ENCODE measurements at regions not wholly inside any gene's neighbourhood (a gene's known extent, or its start where the extent isn't known, plus 50 kb on each side); places are given as distances from the start of the nearest gene placed in this dataset.

DNA sequence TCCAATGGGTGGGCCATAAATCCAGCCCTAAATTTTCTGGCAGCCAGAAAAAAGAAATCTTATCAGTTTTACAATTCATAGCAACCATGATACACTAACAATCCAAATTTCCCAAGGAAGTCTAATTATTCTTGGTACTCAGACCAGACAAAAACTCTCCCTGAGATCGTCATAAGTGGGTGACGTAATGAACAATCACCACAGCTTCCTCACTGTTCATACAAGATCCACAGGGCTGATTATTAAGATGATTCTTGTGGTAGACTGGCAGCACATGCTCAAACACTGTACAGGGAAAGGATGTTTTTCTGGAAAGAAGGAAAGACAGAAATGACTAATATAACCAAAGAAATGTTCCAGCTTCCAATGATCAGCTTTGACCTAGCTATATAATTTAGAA, 178.3 kb upstream of the CRIM1 start:
- no peaks in the 10 kb centered on the region for H3K9me3 ChIP-seq (ENCODE audit: control insufficient read depth in 2 of 2, low read length in 2 of 2)
- DNase-seq (no peak), ATAC-seq (ENCODE audit: low read depth in 2 of 2) (no peak)
- H3K4me3 ChIP-seq (ENCODE audit: low read depth, low read length): no peak overlapping the region
- no peaks in the 10 kb centered on the region for H3K27me3 ChIP-seq (ENCODE audit: control insufficient read depth, insufficient read depth, low read length)
- Mint-ChIP-seq H3K27me3 (no peaks in the 10 kb centered on the region), H3K9me3 (peaks cover 0 to 4% (median 0%) of the 10 kb centered on the region in 7 donors), H3K36me3 (no peaks in the 10 kb centered on the region), H3K4me3 (no peak overlapping the region), H3K4me1 (no peaks in the 10 kb centered on the region), H3K27ac (no peak overlapping the region)
- no peaks in the 10 kb centered on the region for H3K4me1 ChIP-seq (ENCODE audit: control insufficient read depth, insufficient read depth, low read length, poor library complexity, severe bottlenecking)
- no peak overlapping the region for H3K27ac ChIP-seq (ENCODE audit: insufficient read depth, low read length, poor library complexity, severe bottlenecking)
- H3K36me3 ChIP-seq (ENCODE audit: control insufficient read depth, insufficient read depth, low read length): no peaks in the 10 kb centered on the region

- H3K36me3 Mint-ChIP-seq: no peaks in the 10 kb centered on the region
- ATAC-seq (ENCODE audit: low read depth in 2 of 2) (no peak), DNase-seq (no peak)
- Histone ChIP-seq H3K27ac (ENCODE audit: insufficient read depth, low read length, poor library complexity, severe bottlenecking) (no peak overlapping the region), H3K27me3 (ENCODE audit: control insufficient read depth, insufficient read depth, low read length) (no peaks in the 10 kb centered on the region), H3K4me1 (ENCODE audit: control insufficient read depth, insufficient read depth, low read length, poor library complexity, severe bottlenecking) (no peaks in the 10 kb centered on the region), H3K4me3 (ENCODE audit: low read depth, low read length) (no peak overlapping the region), H3K9me3 (ENCODE audit: control insufficient read depth in 2 of 2, low read length in 2 of 2) (no peaks in the 10 kb centered on the region), H3K36me3 (ENCODE audit: control insufficient read depth, insufficient read depth, low read length) (no peaks in the 10 kb centered on the region)
- H3K4me1 Mint-ChIP-seq: no peaks in the 10 kb centered on the region
- no peak overlapping the region for H3K4me3 Mint-ChIP-seq
- peaks cover 0 to 4% (median 0%) of the 10 kb centered on the region in 7 donors for H3K9me3 Mint-ChIP-seq
- no peak overlapping the region for H3K27ac Mint-ChIP-seq
- peaks cover 4% of the 10 kb centered on the region for H3K27me3 Mint-ChIP-seq
Measured at GRCh38 chr2:36174920-36175319, 180.7 kb upstream of the CRIM1 start.

DNA sequence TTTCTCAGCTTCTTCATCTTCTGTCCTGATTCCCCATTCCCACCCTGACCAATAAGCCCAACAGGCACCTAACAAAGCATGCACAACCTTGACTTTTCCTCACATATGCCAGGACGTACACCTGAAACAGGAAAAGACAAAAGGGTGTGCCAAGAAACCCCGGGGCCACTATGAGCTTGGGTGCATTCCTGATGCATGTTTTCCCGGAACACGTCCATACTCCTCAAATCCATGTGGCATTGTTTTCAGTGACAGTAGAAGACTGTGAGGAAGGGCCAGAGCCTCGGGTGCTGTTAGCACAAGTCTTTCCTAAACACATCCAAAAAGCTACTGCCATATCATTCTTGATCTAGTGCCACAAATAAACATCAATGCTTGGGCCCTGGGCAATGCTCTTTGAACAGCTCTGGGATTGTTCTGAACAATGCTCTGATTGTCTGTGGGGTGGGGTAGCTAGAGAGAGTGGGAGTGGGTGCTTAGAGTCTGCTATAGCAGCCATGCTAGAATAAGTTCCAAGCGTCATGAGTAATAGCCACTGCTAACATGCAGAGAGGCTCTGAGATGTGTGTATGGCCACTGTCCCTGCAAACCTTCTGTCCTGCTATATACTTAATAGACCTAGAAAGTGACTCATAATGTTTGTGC, 181.7 kb upstream of the CRIM1 start:
- Histone ChIP-seq H3K9me3 (ENCODE audit: control insufficient read depth in 2 of 2, low read length in 2 of 2) (no peaks in the 10 kb centered on the region), H3K27ac (ENCODE audit: insufficient read depth, low read length, poor library complexity, severe bottlenecking) (no peak overlapping the region), H3K27me3 (ENCODE audit: control insufficient read depth, insufficient read depth, low read length) (no peaks in the 10 kb centered on the region), H3K36me3 (ENCODE audit: control insufficient read depth, insufficient read depth, low read length) (no peaks in the 10 kb centered on the region), H3K4me3 (ENCODE audit: low read depth, low read length) (no peak overlapping the region), H3K4me1 (ENCODE audit: control insufficient read depth, insufficient read depth, low read length, poor library complexity, severe bottlenecking) (no peaks in the 10 kb centered on the region)
- no peaks in the 10 kb centered on the region for H3K36me3 Mint-ChIP-seq
- H3K4me1 Mint-ChIP-seq: no peaks in the 10 kb centered on the region
- ATAC-seq (ENCODE audit: low read depth in 2 of 2) (no peak), DNase-seq (no peak)
- peak overlapping the region in 1 of 3 donors; percentile 6 for H3K27ac Mint-ChIP-seq
- H3K4me3 Mint-ChIP-seq: no peak overlapping the region
- no peaks in the 10 kb centered on the region for H3K9me3 Mint-ChIP-seq
- peaks cover 5% of the 10 kb centered on the region for H3K27me3 Mint-ChIP-seq

DNA sequence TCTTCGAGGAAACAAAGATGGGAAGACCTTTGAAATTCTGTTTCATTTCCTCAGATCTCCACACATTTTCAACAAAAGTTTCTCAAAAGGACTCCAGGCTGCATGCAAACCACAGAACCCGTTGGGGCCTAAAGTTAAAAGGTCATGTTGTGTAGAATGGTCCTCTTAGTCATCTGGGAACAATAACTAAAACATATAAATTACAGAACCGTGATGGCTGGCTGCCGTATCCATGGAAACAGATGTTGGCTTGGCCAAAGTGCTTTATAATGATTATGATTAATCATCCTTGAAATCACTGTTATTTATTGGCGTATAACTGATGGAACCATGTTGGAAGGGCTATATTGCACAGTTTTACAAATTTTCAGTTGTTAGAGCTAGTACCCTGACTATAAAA, 182.8 kb upstream of the CRIM1 start:
- no peaks in the 10 kb centered on the region for H3K36me3 ChIP-seq (ENCODE audit: control insufficient read depth, insufficient read depth, low read length)
- no peaks in the 10 kb centered on the region for H3K36me3 Mint-ChIP-seq
- no peaks in the 10 kb centered on the region for H3K9me3 Mint-ChIP-seq
- H3K4me1 Mint-ChIP-seq: no peaks in the 10 kb centered on the region
- H3K27ac ChIP-seq (ENCODE audit: insufficient read depth, low read length, poor library complexity, severe bottlenecking): no peak overlapping the region
- no peak overlapping the region for H3K4me3 ChIP-seq (ENCODE audit: low read depth, low read length)
- no peaks in the 10 kb centered on the region for H3K4me1 ChIP-seq (ENCODE audit: control insufficient read depth, insufficient read depth, low read length, poor library complexity, severe bottlenecking)
- DNase-seq: no peak
- no peaks in the 10 kb centered on the region for H3K27me3 ChIP-seq (ENCODE audit: control insufficient read depth, insufficient read depth, low read length)
- no peaks in the 10 kb centered on the region for H3K9me3 ChIP-seq (ENCODE audit: control insufficient read depth in 2 of 2, low read length in 2 of 2)
- H3K27me3 Mint-ChIP-seq: peaks cover 9% of the 10 kb centered on the region
- no peak overlapping the region for H3K4me3 Mint-ChIP-seq
- ATAC-seq (ENCODE audit: low read depth in 2 of 2): no peak
- H3K27ac Mint-ChIP-seq: no peak overlapping the region

- no peak overlapping the region for H3K4me3 ChIP-seq (ENCODE audit: low read depth, low read length)
- H3K36me3 ChIP-seq (ENCODE audit: control insufficient read depth, insufficient read depth, low read length): no peaks in the 10 kb centered on the region
- no peak for ATAC-seq (ENCODE audit: low read depth in 2 of 2)
- H3K27me3 Mint-ChIP-seq: peaks cover 9% of the 10 kb centered on the region
- H3K36me3 Mint-ChIP-seq: no peaks in the 10 kb centered on the region
- H3K4me1 Mint-ChIP-seq: no peaks in the 10 kb centered on the region
- no peaks in the 10 kb centered on the region for H3K9me3 ChIP-seq (ENCODE audit: control insufficient read depth in 2 of 2, low read length in 2 of 2)
- no peak overlapping the region for H3K4me3 Mint-ChIP-seq
- H3K4me1 ChIP-seq (ENCODE audit: control insufficient read depth, insufficient read depth, low read length, poor library complexity, severe bottlenecking): no peaks in the 10 kb centered on the region
- no peak overlapping the region for H3K27ac Mint-ChIP-seq
- no peaks in the 10 kb centered on the region for H3K27me3 ChIP-seq (ENCODE audit: control insufficient read depth, insufficient read depth, low read length)
- H3K9me3 Mint-ChIP-seq: no peaks in the 10 kb centered on the region
- DNase-seq: no peak
- H3K27ac ChIP-seq (ENCODE audit: insufficient read depth, low read length, poor library complexity, severe bottlenecking): no peak overlapping the region
Measured at GRCh38 chr2:36170805-36171204, 184.8 kb upstream of the CRIM1 start.

DNA sequence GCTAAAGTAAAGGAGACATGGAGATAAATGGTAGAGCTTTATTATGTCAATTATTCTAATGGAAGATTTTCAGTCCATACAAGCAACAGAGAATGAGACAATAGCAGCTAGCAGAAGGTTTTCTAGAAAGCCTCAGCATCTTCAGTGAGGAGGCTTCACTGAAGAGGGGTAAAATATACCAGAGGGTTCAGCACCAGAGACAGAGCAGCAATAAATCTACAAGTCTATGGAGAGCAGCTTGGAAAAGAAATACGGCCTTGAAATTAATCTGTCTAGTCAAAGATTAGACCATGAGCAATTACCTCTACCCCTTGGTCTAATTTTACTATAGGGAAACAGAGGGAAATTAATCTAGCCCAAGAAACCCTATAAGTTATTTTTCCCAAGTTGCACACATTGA, 185.7 kb upstream of the CRIM1 start:
- ATAC-seq (ENCODE audit: low read depth in 2 of 2) (no peak), DNase-seq (no peak)
- Histone ChIP-seq H3K4me3 (ENCODE audit: low read depth, low read length) (no peak overlapping the region), H3K4me1 (ENCODE audit: control insufficient read depth, insufficient read depth, low read length, poor library complexity, severe bottlenecking) (no peaks in the 10 kb centered on the region), H3K27me3 (ENCODE audit: control insufficient read depth, insufficient read depth, low read length) (no peaks in the 10 kb centered on the region), H3K27ac (ENCODE audit: insufficient read depth, low read length, poor library complexity, severe bottlenecking) (no peak overlapping the region), H3K9me3 (ENCODE audit: control insufficient read depth in 2 of 2, low read length in 2 of 2) (no peaks in the 10 kb centered on the region), H3K36me3 (ENCODE audit: control insufficient read depth, insufficient read depth, low read length) (no peaks in the 10 kb centered on the region)
- peaks cover 16% of the 10 kb centered on the region for H3K27me3 Mint-ChIP-seq
- no peak overlapping the region for H3K4me3 Mint-ChIP-seq
- no peak overlapping the region for H3K27ac Mint-ChIP-seq
- peaks cover 0 to 2% (median 0%) of the 10 kb centered on the region in 7 donors for H3K9me3 Mint-ChIP-seq
- no peaks in the 10 kb centered on the region for H3K4me1 Mint-ChIP-seq
- H3K36me3 Mint-ChIP-seq: no peaks in the 10 kb centered on the region

GRCh38 chr2:36168115-36168514, 187.5 kb upstream of the CRIM1 start:
- Histone ChIP-seq H3K4me3 (ENCODE audit: low read depth, low read length) (no peak overlapping the region), H3K4me1 (ENCODE audit: control insufficient read depth, insufficient read depth, low read length, poor library complexity, severe bottlenecking) (no peaks in the 10 kb centered on the region), H3K9me3 (ENCODE audit: control insufficient read depth in 2 of 2, low read length in 2 of 2) (no peaks in the 10 kb centered on the region), H3K36me3 (ENCODE audit: control insufficient read depth, insufficient read depth, low read length) (no peaks in the 10 kb centered on the region), H3K27me3 (ENCODE audit: control insufficient read depth, insufficient read depth, low read length) (no peaks in the 10 kb centered on the region), H3K27ac (ENCODE audit: insufficient read depth, low read length, poor library complexity, severe bottlenecking) (no peak overlapping the region)
- no peak for ATAC-seq (ENCODE audit: low read depth in 2 of 2)
- Mint-ChIP-seq H3K4me1 (no peaks in the 10 kb centered on the region), H3K9me3 (peaks cover 0 to 2% (median 0%) of the 10 kb centered on the region in 7 donors), H3K36me3 (no peaks in the 10 kb centered on the region), H3K4me3 (no peak overlapping the region), H3K27me3 (peaks cover 17% of the 10 kb centered on the region), H3K27ac (no peak overlapping the region)
- DNase-seq: no peak

DNA sequence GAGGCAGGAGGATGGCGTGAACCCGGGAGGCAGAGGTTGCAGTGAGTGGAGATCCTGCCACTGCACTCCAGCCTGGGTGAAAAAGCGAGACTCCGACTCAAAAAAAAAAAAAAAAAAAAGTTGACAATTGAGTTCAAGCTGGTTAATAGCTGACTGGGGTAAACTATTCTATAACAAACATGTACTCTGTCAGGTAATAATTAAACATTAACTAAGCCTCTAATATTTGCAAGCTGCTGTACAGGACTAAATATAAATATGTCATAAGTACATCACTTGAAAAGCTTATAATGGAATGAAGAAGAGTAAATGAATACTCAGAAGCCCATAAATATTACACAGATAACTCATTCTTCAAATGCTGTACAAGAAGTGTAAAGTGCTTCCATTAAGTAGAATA, 190.4 kb upstream of the CRIM1 start:
- Histone ChIP-seq H3K27ac (ENCODE audit: insufficient read depth, low read length, poor library complexity, severe bottlenecking) (no peak overlapping the region), H3K4me3 (ENCODE audit: low read depth, low read length) (no peak overlapping the region), H3K27me3 (ENCODE audit: control insufficient read depth, insufficient read depth, low read length) (peaks cover 2% of the 10 kb centered on the region), H3K4me1 (ENCODE audit: control insufficient read depth, insufficient read depth, low read length, poor library complexity, severe bottlenecking) (no peaks in the 10 kb centered on the region), H3K9me3 (ENCODE audit: control insufficient read depth in 2 of 2, low read length in 2 of 2) (no peaks in the 10 kb centered on the region), H3K36me3 (ENCODE audit: control insufficient read depth, insufficient read depth, low read length) (no peaks in the 10 kb centered on the region)
- DNase-seq (no peak), ATAC-seq (ENCODE audit: low read depth in 2 of 2) (no peak)
- Mint-ChIP-seq H3K27ac (no peak overlapping the region), H3K4me1 (no peaks in the 10 kb centered on the region), H3K9me3 (peaks cover 0 to 3% (median 0%) of the 10 kb centered on the region in 7 donors), H3K36me3 (no peaks in the 10 kb centered on the region), H3K27me3 (peaks cover 13% of the 10 kb centered on the region), H3K4me3 (no peak overlapping the region)

Data from CD4-positive, CD25-positive, alpha-beta regulatory T cell (primary cell).